NCI-H1092 treated with DMSO at 0.1 percent for 48 hours (cell line): ENCODE measurements at regions not wholly inside any gene's neighbourhood (a gene's known extent, or its start where the extent isn't known, plus 50 kb on each side); places are given as distances from the start of the nearest gene placed in this dataset.

Experiments used
- DNase-seq: peaks from one replicate; lab custom pipeline; 2025; lab: John Stamatoyannopoulos, UW

GRCh38 chr7:36070230-36070629 lies 82.8 kb upstream of the EEPD1 start:
- DNase-seq, result no peak

- no peak for DNase-seq
These were observed 81.4 kb upstream of the EEPD1 start for GRCh38 chr7:36071605-36072004.

GRCh38 chr7:36072620-36073019 lies 80.4 kb upstream of the EEPD1 start:
- no peak for DNase-seq

GRCh38 chr7:36075561-36075960 lies 77.5 kb upstream of the EEPD1 start:
- no peak for DNase-seq

- DNase-seq, result no peak
These were observed 77.0 kb upstream of the EEPD1 start for GRCh38 chr7:36076074-36076473.

GRCh38 chr7:36078816-36079360 lies 74.2 kb upstream of the EEPD1 start:
- DNase-seq, result no peak

GRCh38 chr7:36079446-36080025 lies 73.5 kb upstream of the EEPD1 start:
- DNase-seq, result no peak

- no peak for DNase-seq
These were observed 72.2 kb upstream of the EEPD1 start for GRCh38 chr7:36080843-36081242.

- DNase-seq, result no peak
These were observed 70.8 kb upstream of the EEPD1 start for GRCh38 chr7:36082216-36082615.

- no peak for DNase-seq
These were observed 70.1 kb upstream of the EEPD1 start for GRCh38 chr7:36082910-36083309.

GRCh38 chr7:36083626-36084380 lies 69.3 kb upstream of the EEPD1 start:
- DNase-seq, result no peak

- DNase-seq, result peak; percentile 50
These were observed 68.5 kb upstream of the EEPD1 start for GRCh38 chr7:36084485-36085091.

- DNase-seq, result no peak
These were observed 68.0 kb upstream of the EEPD1 start for GRCh38 chr7:36085096-36085495.

GRCh38 chr7:36086571-36086970 lies 66.5 kb upstream of the EEPD1 start:
- DNase-seq, result no peak

- DNase-seq, result no peak
These were observed 64.5 kb upstream of the EEPD1 start for GRCh38 chr7:36088553-36088952.

- no peak for DNase-seq
These were observed 64.1 kb upstream of the EEPD1 start for GRCh38 chr7:36088966-36089365.

- no peak for DNase-seq
These were observed 61.8 kb upstream of the EEPD1 start for GRCh38 chr7:36090976-36091873.

GRCh38 chr7:36091874-36092176 lies 61.2 kb upstream of the EEPD1 start:
- no peak for DNase-seq

GRCh38 chr7:36092221-36092771 lies 60.8 kb upstream of the EEPD1 start:
- DNase-seq, result no peak

GRCh38 chr7:36096460-36097095 lies 56.5 kb upstream of the EEPD1 start:
- DNase-seq, result no peak

GRCh38 chr7:36098096-36098495 lies 55.0 kb upstream of the EEPD1 start:
- no peak for DNase-seq

GRCh38 chr7:36100226-36100625 lies 52.8 kb upstream of the EEPD1 start:
- no peak for DNase-seq
